DMS114 treated with DMSO at 0.1 percent for 48 hours (cell line): ENCODE measurements at regions not wholly inside any gene's neighbourhood (a gene's known extent, or its start where the extent isn't known, plus 50 kb on each side); places are given as distances from the start of the nearest gene placed in this dataset.

Source experiments
- DNase-seq: peaks from one replicate; lab custom pipeline; 2025; ENCODE audit not compliant: unreplicated experiment; lab: John Stamatoyannopoulos, UW

- no peak for DNase-seq
These were observed 135.7 kb upstream of the XYLT1 start for GRCh38 chr16:17606460-17606859.

GRCh38 chr16:17605784-17606183 is 135.0 kb upstream of the XYLT1 start:
- DNase-seq, result no peak

- DNase-seq, result no peak
These were observed 132.9 kb upstream of the XYLT1 start for GRCh38 chr16:17603626-17604025.

- no peak for DNase-seq
These were observed 131.9 kb upstream of the XYLT1 start for GRCh38 chr16:17602678-17603077.

GRCh38 chr16:17598968-17599367 is 128.2 kb upstream of the XYLT1 start:
- no peak for DNase-seq

GRCh38 chr16:17591655-17592405 is 121.1 kb upstream of the XYLT1 start:
- no peak for DNase-seq

GRCh38 chr16:17590711-17591654 is 120.2 kb upstream of the XYLT1 start:
- no peak for DNase-seq

GRCh38 chr16:17589898-17590297 is 119.1 kb upstream of the XYLT1 start:
- DNase-seq, result no peak

GRCh38 chr16:17585449-17586074 is 114.8 kb upstream of the XYLT1 start:
- no peak for DNase-seq

GRCh38 chr16:17578981-17579874 is 108.5 kb upstream of the XYLT1 start:
- peak; percentile 25 for DNase-seq

GRCh38 chr16:17574256-17574655 is 103.5 kb upstream of the XYLT1 start:
- no peak for DNase-seq

GRCh38 chr16:17572145-17572544 is 101.4 kb upstream of the XYLT1 start:
- no peak for DNase-seq

- no peak for DNase-seq
These were observed 100.8 kb upstream of the XYLT1 start for GRCh38 chr16:17571499-17572093.

GRCh38 chr16:17568239-17568638 is 97.5 kb upstream of the XYLT1 start:
- DNase-seq, result no peak

GRCh38 chr16:17567455-17567854 is 96.7 kb upstream of the XYLT1 start:
- no peak for DNase-seq

GRCh38 chr16:17566656-17567450 is 96.1 kb upstream of the XYLT1 start:
- no peak for DNase-seq

GRCh38 chr16:17566075-17566474 is 95.3 kb upstream of the XYLT1 start:
- no peak for DNase-seq

- no peak for DNase-seq
These were observed 94.8 kb upstream of the XYLT1 start for GRCh38 chr16:17565605-17566004.

- no peak for DNase-seq
These were observed 94.1 kb upstream of the XYLT1 start for GRCh38 chr16:17564856-17565255.
